ENCODE measurements at regions not wholly inside any gene's neighbourhood (a gene's known extent, or its start where the extent isn't known, plus 50 kb on each side); places are given as distances from the start of the nearest gene placed in this dataset.

DNA sequence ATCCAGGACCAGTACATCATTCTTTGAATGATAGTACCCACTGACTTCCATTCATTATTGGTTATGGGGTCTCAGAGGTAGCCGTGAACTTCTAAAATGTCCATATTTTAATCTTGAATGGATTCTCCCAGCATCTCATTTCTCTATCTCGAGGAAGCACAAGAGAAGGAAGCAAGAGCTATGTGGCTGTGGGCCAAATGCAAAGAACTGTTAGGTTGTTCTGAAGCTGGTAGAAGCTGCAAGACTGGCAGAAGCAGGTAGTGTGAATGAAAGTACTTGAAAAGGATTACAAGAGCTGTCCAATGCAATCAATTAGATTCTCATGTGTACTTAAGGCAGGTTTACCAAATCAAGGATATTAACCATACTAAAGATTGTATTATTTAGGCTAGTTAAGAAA, 1131.8 kb downstream of the GRIK2 start:
- no peak for DNase-seq (ENCODE audit: low read depth, low spot score)
- CTCF ChIA-PET = no interaction called here
- no peaks in the 10 kb centered on the region for H3K9me3 ChIP-seq (replicated peaks; ENCODE audit: control insufficient read depth, insufficient read depth, low read length)
- FAIRE-seq = no peak
- POLR2A ChIA-PET = no interaction called here
- no peak overlapping the region for H3K27ac ChIP-seq (ENCODE audit: insufficient read depth, low read depth, low read length)
- H3K79me2 ChIP-seq (ENCODE audit: control insufficient read depth, insufficient read depth, low read length) = no peaks in the 10 kb centered on the region
- no TSS peak for BruUV-seq (replicated peaks)
- H2AFZ ChIP-seq (ENCODE audit: low read depth, low read length) = no peak overlapping the region
- no peak overlapping the region for H3K4me3 ChIP-seq (replicated peaks in 1 of 3; ENCODE audit: insufficient read depth in 1 of 3, low read depth in 1 of 3, low read length in 3 of 3)
- H3K9ac ChIP-seq (replicated peaks; ENCODE audit: extremely low read depth, insufficient read depth, low read length) = no peak overlapping the region
- H3K27me3 ChIP-seq (ENCODE audit: control insufficient read depth in 2 of 2, insufficient read depth in 2 of 2, low read length in 2 of 2) = no peaks in the 10 kb centered on the region
- dilution Hi-C loops (cut with MboI; ENCODE audit: extremely low pct_ligation_motif_present, low sequenced_read_pairs) = no loop called here
- no peaks in the 10 kb centered on the region for H3K4me1 ChIP-seq (ENCODE audit: control insufficient read depth, extremely low read depth, insufficient read depth, low read length)
- TF ChIP-seq POLR2A (IDR thresholded peaks at IDR 0.05; ENCODE audit: low read depth, low read length) (no peak), EZH2 (IDR thresholded peaks at IDR 0.05; ENCODE audit: borderline replicate concordance, low read depth, low read length, severe bottlenecking) (no peak), JUN (IDR thresholded peaks at IDR 0.05; ENCODE audit: borderline replicate concordance, insufficient read depth, insufficient read length, low read depth) (no peak), POLR2AphosphoS5 (IDR thresholded peaks at IDR 0.05; ENCODE audit: insufficient read depth, low read depth, low read length) (no peak), MYC (IDR thresholded peaks at IDR 0.05; ENCODE audit: low read depth, low read length) (no peak), FOS (IDR thresholded peaks at IDR 0.05; ENCODE audit: borderline replicate concordance, insufficient read depth, low read length) (no peak), GATA2 (IDR thresholded peaks at IDR 0.05; ENCODE audit: insufficient read depth, insufficient read length, low read depth, low read length) (no peak)
- TF ChIP-seq, protein P1, sequence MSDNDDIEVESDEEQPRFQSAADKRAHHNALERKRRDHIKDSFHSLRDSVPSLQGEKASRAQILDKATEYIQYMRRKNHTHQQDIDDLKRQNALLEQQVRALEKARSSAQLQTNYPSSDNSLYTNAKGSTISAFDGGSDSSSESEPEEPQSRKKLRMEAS (IDR thresholded peaks at IDR 0.05; ENCODE audit: insufficient read depth, insufficient read length) = no peak
- TF ChIP-seq, protein P2, sequence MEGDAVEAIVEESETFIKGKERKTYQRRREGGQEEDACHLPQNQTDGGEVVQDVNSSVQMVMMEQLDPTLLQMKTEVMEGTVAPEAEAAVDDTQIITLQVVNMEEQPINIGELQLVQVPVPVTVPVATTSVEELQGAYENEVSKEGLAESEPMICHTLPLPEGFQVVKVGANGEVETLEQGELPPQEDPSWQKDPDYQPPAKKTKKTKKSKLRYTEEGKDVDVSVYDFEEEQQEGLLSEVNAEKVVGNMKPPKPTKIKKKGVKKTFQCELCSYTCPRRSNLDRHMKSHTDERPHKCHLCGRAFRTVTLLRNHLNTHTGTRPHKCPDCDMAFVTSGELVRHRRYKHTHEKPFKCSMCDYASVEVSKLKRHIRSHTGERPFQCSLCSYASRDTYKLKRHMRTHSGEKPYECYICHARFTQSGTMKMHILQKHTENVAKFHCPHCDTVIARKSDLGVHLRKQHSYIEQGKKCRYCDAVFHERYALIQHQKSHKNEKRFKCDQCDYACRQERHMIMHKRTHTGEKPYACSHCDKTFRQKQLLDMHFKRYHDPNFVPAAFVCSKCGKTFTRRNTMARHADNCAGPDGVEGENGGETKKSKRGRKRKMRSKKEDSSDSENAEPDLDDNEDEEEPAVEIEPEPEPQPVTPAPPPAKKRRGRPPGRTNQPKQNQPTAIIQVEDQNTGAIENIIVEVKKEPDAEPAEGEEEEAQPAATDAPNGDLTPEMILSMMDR (IDR thresholded peaks at IDR 0.05; ENCODE audit: extremely low read depth in 1 of 2, insufficient read depth in 1 of 2, low read depth in 1 of 2, low read length in 2 of 2) = no peak
- H3K9me1 ChIP-seq (replicated peaks; ENCODE audit: control insufficient read depth, extremely low read depth, insufficient read depth, low read length) = no peaks in the 10 kb centered on the region
- H3K4me2 ChIP-seq (ENCODE audit: insufficient read depth, low read length) = no peak overlapping the region
- H4K20me1 ChIP-seq (replicated peaks; ENCODE audit: control insufficient read depth, extremely low read depth, insufficient read depth, low read length) = no peaks in the 10 kb centered on the region
- no peaks in the 10 kb centered on the region for H3K36me3 ChIP-seq (ENCODE audit: control insufficient read depth in 2 of 2, extremely low read depth in 1 of 2, insufficient read depth in 2 of 2, low read length in 2 of 2)
- intact Hi-C loops (cut with micrococcal nuclease) = no loop called here

Data from endothelial cell of umbilical vein (primary cell).